GM18861 (cell line): ENCODE measurements at regions not wholly inside any gene's neighbourhood (a gene's known extent, or its start where the extent isn't known, plus 50 kb on each side); places are given as distances from the start of the nearest gene placed in this dataset.
A peak's percentile ranks its signal among the peaks of the same experiment; 100 is the strongest.

Experiments
- ATAC-seq: cut with Tn5 transposase; IDR thresholded peaks from one replicate; pipeline ENCODE4 v1.9.1; 2021; ENCODE audit not compliant: unreplicated experiment

GRCh38 chr11:92744929-92745585 lies 224.4 kb upstream of the MTNR1B start:
- no peak for ATAC-seq

GRCh38 chr11:92750794-92751193 lies 218.7 kb upstream of the MTNR1B start:
- no peak for ATAC-seq

DNA sequence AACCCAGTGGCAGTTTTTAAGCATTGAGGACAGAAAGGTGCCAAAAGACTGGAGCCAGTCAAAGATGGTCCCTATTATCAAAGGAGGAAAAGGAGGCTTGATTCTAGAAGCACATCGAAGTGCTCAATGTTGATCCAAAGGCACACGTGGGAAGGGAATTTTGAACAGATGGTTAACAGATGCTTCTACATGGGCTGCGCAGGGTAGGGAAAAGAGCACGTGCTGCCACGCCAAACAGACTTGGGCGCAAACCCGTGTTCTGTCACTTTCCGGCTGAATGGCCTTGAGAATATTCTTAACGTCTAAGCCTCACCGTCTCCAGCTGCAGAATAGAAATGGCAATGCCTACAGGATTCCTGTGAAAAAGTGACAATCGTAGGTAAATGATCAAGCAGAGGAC lies 217.9 kb upstream of the MTNR1B start:
- no peak for ATAC-seq

- ATAC-seq = no peak
Observed at GRCh38 chr11:92752122-92752521, 217.3 kb upstream of the MTNR1B start.

- ATAC-seq = no peak
Observed at GRCh38 chr11:92753161-92753560, 216.3 kb upstream of the MTNR1B start.

DNA sequence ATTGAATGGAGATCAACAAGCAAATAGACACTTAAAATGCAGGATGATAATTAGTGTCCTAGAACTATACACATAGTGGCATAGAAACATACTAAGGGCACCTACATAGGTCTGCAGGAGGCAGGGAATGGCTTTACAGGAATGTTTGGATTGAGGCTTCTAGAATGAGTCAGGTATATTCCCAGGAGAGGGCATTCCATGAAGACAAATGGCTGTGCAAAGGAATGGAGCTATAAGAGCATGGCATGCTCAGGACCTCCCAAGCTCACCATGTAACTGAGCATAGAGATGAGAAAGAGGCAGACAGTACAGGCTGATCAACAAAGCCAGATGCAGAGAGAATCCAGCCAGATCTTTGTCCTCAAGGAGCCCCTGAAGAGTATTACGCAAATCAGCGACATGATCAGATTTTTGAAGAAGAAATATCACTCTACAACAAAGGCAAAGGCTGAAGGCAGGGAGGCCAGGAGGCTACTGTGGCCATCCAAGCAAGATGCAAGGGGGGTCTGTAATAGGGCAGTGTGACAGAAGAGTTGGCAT lies 211.1 kb upstream of the MTNR1B start:
- ATAC-seq = no peak

DNA sequence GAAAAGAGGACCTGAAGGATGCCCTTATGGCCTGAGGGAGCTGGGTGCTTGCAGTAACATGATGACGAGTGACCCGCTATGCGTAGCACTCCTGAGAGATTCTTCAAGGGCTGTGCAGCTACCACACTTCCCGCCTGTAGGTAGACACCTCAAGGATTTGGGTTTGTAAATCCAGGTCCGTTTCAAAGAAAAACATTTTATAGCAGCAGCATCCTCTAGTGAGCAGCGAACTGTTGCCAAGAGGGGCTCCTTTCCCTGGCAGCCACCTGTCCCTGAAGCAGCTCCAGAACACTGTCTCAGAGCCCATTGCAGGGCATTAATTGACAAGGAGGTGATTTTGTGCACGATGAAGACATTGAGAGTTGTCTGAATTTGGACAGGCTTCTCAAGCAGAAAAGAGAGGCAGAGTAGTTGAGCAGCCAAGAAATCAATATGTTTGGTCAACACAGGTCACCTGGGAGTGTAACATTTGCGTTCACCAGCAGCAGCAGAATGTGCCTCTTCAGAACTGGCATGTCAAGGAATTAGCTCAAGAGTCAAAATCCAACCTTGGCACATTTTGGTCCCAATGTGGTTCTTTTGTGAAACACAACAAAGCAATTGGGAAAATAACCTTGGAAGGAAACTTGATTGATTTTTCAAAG lies 209.8 kb upstream of the MTNR1B start:
- ATAC-seq = no peak

GRCh38 chr11:92762121-92762540 lies 207.3 kb upstream of the MTNR1B start:
- no peak for ATAC-seq

DNA sequence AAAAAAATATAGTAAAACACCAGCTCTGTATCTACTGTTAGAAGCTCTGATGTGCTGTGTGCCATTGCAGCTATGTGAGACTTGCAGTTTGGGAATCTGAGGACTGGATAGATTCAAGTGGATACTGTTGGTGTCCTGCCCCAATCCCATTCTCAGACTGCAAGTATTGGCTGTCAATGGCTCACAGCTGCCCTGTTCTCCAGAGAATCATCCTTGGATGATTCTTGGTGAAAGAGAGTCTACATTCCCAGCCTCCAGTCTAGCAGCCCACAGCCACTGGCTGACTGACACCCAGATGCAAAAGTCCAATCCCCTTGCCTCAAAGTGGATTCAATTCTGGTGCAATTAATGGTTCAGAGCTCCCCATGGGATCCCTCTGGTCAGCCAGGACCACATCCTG lies 206.1 kb upstream of the MTNR1B start:
- no peak for ATAC-seq

DNA sequence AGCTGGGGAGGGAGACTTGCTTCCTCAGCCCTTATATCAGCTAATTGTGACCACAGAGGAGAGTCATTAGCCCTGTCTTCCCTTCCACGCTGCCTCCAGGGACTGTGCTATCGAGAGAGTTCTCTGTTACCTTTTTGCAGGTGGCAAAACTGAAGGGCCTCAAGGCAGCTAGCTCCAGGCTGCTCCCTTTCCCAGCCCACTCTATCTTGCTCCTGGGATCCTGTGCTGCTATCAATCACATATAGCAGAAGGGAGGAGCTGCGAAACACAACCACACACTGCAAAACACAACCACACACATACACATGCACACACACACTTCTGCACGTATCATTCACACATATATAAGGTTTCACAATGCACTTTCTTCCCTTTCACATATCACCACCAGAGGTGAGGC lies 205.3 kb upstream of the MTNR1B start:
- no peak for ATAC-seq

DNA sequence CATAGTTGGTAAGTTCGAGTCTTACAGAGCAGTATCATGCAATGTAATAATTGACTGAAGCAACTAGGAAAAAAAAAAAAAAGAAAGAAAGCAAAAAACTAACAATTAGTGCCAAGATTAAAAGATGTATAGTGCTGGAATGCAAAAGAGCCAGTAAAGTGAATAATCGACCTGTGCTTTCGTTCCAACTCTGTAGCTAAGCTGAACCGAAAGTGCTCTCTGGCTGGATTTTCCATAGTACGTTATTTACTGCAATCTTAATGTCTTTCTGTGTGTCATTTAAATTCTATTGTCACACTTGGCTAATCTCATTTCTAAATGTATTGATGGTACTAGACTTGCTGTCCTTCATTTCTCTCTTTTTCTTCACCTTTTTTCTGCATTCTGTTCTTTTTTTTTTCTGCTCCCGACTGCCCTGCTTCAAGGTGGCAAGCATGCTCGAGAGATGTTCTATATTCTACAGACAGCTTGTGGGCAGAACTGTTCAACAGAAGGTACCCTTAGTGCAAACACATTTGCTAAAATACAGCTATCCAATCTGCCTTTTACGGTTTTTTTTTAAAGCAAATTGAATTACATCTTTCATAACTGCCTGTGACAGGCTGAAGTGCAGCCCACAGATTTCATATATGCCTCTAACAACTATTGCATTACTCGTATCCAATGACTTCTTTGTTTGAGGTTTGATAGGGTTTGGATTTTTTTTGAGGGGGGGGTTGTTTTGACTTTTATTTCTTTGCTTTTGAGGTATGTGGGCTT lies 204.2 kb upstream of the MTNR1B start:
- no peak for ATAC-seq

- no peak for ATAC-seq
Observed at GRCh38 chr11:92765965-92766371, 203.5 kb upstream of the MTNR1B start.

DNA sequence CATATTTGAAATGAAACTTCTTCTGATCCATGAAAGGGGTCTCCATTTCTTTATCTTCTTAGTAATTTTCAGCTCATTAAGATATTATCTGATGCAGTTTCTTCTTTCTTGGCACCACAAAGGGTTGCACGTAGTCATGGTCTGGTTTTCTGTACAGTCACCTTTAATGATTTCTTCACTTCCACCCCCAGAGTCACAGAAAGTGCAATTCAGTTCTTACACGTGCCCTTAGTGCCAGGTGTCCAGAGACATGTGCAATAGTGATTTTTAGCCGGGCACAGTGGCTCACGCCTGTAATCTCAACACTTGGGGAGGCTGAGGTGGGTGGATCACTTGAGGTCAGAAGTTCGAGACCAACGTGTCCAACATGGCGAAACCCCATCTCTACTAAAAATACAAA lies 202.8 kb upstream of the MTNR1B start:
- ATAC-seq = no peak

DNA sequence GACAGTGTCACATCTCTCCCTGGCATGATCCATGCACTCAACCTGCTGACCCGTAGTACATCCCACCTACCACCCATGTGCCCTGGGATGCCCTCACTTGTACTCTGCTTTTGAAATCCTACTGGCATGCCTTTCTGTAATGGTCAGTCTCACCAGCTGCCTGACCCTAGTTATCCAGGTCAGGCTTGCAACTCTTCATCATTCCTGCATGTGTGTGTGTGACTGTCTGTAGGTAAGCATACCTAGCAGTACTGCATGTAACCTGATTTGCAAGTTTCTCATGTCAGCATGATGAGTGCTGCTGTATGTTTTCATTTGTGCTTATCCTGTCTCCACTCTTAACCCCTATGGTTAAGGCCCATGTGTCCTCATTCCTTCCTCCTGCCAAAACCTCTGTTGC lies 202.0 kb upstream of the MTNR1B start:
- no peak for ATAC-seq

- no peak for ATAC-seq
Observed at GRCh38 chr11:92768121-92768840, 201.2 kb upstream of the MTNR1B start.

DNA sequence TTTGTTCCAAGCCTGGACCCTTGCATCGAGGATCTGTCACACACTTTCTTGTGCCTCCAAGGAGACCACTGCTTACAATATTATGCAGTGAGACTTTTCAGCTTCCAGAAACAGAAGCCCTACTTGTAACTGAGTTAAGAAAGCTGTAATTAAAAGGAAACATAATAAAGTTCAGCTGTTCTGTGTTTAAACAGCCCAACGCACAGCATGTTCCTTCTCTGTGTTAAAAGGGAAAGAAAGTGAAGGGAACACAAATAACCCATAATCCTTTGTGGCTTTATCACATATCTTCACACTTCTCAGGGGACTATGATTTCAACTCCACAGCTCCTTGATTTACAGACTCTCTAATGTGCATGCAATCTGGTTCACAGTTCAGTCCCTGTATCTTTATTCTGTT lies 200.3 kb upstream of the MTNR1B start:
- ATAC-seq = no peak

- no peak for ATAC-seq
Observed at GRCh38 chr11:92770419-92770818, 199.0 kb upstream of the MTNR1B start.

DNA sequence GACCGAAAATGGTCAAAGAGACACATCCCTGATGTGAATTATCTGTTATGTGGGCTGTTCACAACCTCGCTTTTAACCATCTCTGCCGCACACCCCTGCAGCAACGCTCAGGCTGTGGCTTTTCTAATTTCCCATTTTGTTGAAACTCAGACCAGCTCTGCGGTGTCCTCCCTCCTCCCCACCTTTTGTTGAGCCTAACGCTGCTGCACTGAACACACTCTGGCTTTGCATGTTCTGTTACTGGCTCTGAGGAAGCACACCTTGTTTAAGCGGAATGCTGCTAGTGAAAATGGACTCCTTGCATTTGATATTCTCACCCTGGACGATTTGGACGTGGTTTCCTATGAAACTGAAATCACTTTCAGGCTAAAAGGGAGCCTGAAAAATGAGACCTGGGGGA lies 198.5 kb upstream of the MTNR1B start:
- ATAC-seq = no peak

DNA sequence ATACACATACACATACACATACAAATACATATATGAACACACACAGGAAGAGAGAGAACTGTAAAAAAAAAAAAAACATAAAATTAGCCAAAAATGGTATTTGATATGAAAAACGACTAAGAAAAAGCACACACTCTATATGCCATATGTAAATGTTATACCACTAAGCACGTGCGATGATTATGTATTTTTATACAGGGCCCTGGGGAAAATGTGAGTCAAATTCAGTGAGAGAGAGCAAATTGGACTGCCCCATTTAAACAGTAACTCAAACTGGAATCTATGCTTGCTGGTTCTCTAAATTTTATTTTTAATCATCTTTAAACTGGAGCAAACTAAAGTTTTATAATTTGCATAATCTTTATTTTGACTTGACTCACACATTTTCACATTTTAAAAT lies 197.8 kb upstream of the MTNR1B start:
- no peak for ATAC-seq

- ATAC-seq = peak; percentile 54
Observed at GRCh38 chr11:92775003-92775676, 194.3 kb upstream of the MTNR1B start.

DNA sequence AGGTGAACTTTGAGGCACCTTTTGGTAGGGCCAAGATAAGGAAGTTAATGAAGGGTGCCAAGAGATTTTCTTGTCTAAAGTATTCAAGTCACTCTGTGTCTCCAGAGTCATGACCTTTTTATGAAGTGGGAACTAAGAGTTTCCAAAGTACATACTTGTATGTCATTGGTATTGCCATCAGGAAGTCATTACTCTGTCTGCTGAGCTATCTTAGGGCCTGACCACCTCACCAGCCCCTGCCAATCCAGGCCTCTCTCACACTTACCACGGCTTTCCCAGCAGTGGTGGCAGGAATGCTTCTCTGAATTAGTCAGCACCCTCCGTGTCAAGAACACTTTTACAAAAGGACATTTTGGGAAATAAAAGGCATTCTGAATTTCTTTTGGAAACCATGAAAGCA lies 192.8 kb upstream of the MTNR1B start:
- no peak for ATAC-seq
